ENCODE measurements at regions not wholly inside any gene's neighbourhood (a gene's known extent, or its start where the extent isn't known, plus 50 kb on each side); places are given as distances from the start of the nearest gene placed in this dataset.

DNA sequence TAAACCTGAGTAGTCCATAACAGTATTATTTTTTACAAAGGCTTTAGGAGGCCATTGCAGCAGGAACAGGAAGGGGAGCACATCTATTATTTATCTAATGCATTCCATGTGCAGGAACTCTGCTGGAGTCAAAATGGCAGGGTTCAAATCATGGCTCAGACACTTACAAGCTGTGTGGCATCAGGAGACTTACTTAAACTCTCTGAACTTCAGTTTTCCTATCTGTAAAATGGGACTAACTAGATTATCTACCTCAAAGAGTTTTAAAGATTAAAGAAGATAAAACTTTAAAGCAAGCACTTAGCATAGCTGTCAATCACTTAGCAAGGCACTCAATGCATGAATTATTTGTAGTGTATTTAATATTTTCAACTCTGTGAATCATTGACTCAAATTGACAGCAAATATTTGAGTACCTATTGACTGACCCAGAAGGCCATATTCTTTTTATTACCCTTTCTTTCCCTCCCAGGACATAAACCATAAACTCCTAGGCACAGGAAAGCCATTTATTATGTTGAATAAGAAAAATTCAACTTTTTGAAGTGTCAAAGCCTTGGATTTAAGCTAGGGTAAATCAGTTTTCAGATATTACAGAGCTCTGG, 115.8 kb upstream of the FAM204A start:
- TF ChIP-seq CTCF (IDR thresholded peaks at IDR 0.05) (no peak), EP300 (IDR thresholded peaks at IDR 0.05; ENCODE audit: low read depth) (no peak), POLR2AphosphoS5 (IDR thresholded peaks at IDR 0.05) (no peak), POLR2A (IDR thresholded peaks at IDR 0.05) (no peak)
